ENCODE measurements at regions not wholly inside any gene's neighbourhood (a gene's known extent, or its start where the extent isn't known, plus 50 kb on each side); places are given as distances from the start of the nearest gene placed in this dataset.

- no peak for TF ChIP-seq CTCF (IDR thresholded peaks at IDR 0.05; ENCODE audit: low read depth, low read length)
- no peak for DNase-seq (ENCODE audit: low read depth in 1 of 2, low spot score in 1 of 2)
- Histone ChIP-seq H3K36me3 (no peaks in the 10 kb centered on the region), H3K4me3 (no peak overlapping the region), H3K27me3 (peaks cover 15% of the 10 kb centered on the region), H3K27ac (no peak overlapping the region), H3K4me1 (ENCODE audit: low read depth) (no peaks in the 10 kb centered on the region), H3K9me3 (ENCODE audit: low read depth) (no peaks in the 10 kb centered on the region)
Measured at GRCh38 chr19:31179471-31179852, 169.8 kb downstream of the TSHZ3 start.

- Histone ChIP-seq H3K27me3 (peaks cover 15% of the 10 kb centered on the region), H3K4me3 (no peak overlapping the region), H3K9me3 (ENCODE audit: low read depth) (no peaks in the 10 kb centered on the region), H3K36me3 (no peaks in the 10 kb centered on the region), H3K4me1 (ENCODE audit: low read depth) (no peaks in the 10 kb centered on the region), H3K27ac (no peak overlapping the region)
- DNase-seq (ENCODE audit: low read depth in 1 of 2, low spot score in 1 of 2) = no peak
- no peak for TF ChIP-seq CTCF (IDR thresholded peaks at IDR 0.05; ENCODE audit: low read depth, low read length)
Measured at GRCh38 chr19:31178833-31179470, 170.3 kb downstream of the TSHZ3 start.

- Histone ChIP-seq H3K36me3 (no peaks in the 10 kb centered on the region), H3K4me3 (no peak overlapping the region), H3K27ac (no peak overlapping the region), H3K4me1 (ENCODE audit: low read depth) (no peaks in the 10 kb centered on the region), H3K9me3 (ENCODE audit: low read depth) (no peaks in the 10 kb centered on the region), H3K27me3 (peaks cover 11% of the 10 kb centered on the region)
- DNase-seq (ENCODE audit: low read depth in 1 of 2, low spot score in 1 of 2) = peak in 1 of 2 donors; percentile 3
- TF ChIP-seq CTCF (IDR thresholded peaks at IDR 0.05; ENCODE audit: low read depth, low read length) = no peak
Measured at GRCh38 chr19:31177246-31177645, 172.0 kb downstream of the TSHZ3 start.

GRCh38 chr19:31175564-31176348 lies 173.5 kb downstream of the TSHZ3 start:
- no peaks in the 10 kb centered on the region for H3K36me3 ChIP-seq
- TF ChIP-seq CTCF (IDR thresholded peaks at IDR 0.05; ENCODE audit: low read depth, low read length) = no peak
- no peak overlapping the region for H3K4me3 ChIP-seq
- no peak overlapping the region for H3K27ac ChIP-seq
- H3K27me3 ChIP-seq = peaks cover 7% of the 10 kb centered on the region
- no peaks in the 10 kb centered on the region for H3K4me1 ChIP-seq (ENCODE audit: low read depth)
- no peaks in the 10 kb centered on the region for H3K9me3 ChIP-seq (ENCODE audit: low read depth)
- DNase-seq (ENCODE audit: low read depth in 1 of 2, low spot score in 1 of 2) = no peak

GRCh38 chr19:31174948-31175347 lies 174.3 kb downstream of the TSHZ3 start:
- no peaks in the 10 kb centered on the region for H3K4me1 ChIP-seq (ENCODE audit: low read depth)
- DNase-seq (ENCODE audit: low read depth in 1 of 2, low spot score in 1 of 2) = no peak
- TF ChIP-seq CTCF (IDR thresholded peaks at IDR 0.05; ENCODE audit: low read depth, low read length) = no peak

More at GRCh38 chr19:31174948-31175347, 174.3 kb downstream of the TSHZ3 start:
- Histone ChIP-seq H3K27me3 (peaks cover 7% of the 10 kb centered on the region), H3K4me3 (no peak overlapping the region), H3K9me3 (ENCODE audit: low read depth) (no peaks in the 10 kb centered on the region), H3K27ac (no peak overlapping the region), H3K36me3 (no peaks in the 10 kb centered on the region)
